ENCODE measurements at regions not wholly inside any gene's neighbourhood (a gene's known extent, or its start where the extent isn't known, plus 50 kb on each side); places are given as distances from the start of the nearest gene placed in this dataset.

DNA sequence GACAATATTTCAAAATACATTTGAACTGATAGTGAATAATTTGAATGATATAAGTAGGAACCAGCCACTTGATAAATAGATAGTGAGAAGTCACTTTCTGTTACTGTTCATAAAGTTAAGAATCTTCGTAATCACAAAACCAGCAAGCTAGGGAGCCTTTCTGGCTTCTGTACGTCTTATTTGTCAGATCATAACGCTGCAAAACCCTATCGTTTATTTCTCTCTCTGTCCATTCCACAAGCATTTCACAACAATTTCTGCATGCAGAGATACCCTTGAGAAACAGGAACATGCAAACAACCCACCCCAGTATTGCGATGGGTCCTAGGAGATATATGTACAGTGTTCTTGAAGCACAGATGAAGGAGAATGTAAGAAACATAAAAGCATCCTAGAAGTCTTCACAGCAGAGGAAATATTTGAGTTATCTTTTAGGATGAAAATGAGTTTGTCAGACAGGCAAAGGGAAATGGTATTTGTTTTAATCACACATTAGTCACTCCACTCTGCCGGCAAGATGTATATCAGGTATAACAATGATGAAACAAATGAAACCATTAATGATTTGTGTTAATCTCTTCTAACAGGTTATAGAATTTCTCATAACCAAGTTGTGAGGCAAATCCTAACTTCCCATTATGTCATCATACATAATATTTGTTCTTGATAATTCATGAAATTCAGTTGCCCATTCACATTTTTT lies 668.7 kb upstream of the FTMT start:
- Mint-ChIP-seq H3K27me3 (no peaks in the 10 kb centered on the region), H3K9me3 (ENCODE audit: low read depth) (no peaks in the 10 kb centered on the region), H3K27ac (no peak overlapping the region), H3K4me1 (ENCODE audit: low read depth) (no peaks in the 10 kb centered on the region), H3K4me3 (ENCODE audit: low read depth) (no peak overlapping the region), H3K36me3 (ENCODE audit: insufficient read depth) (no peaks in the 10 kb centered on the region)
- TF ChIP-seq, protein P1, sequence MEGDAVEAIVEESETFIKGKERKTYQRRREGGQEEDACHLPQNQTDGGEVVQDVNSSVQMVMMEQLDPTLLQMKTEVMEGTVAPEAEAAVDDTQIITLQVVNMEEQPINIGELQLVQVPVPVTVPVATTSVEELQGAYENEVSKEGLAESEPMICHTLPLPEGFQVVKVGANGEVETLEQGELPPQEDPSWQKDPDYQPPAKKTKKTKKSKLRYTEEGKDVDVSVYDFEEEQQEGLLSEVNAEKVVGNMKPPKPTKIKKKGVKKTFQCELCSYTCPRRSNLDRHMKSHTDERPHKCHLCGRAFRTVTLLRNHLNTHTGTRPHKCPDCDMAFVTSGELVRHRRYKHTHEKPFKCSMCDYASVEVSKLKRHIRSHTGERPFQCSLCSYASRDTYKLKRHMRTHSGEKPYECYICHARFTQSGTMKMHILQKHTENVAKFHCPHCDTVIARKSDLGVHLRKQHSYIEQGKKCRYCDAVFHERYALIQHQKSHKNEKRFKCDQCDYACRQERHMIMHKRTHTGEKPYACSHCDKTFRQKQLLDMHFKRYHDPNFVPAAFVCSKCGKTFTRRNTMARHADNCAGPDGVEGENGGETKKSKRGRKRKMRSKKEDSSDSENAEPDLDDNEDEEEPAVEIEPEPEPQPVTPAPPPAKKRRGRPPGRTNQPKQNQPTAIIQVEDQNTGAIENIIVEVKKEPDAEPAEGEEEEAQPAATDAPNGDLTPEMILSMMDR (IDR thresholded peaks at IDR 0.05; ENCODE audit: unreplicated experiment) = no peak
- no peak for DNase-seq (ENCODE audit: low spot score, unreplicated experiment)

DNA sequence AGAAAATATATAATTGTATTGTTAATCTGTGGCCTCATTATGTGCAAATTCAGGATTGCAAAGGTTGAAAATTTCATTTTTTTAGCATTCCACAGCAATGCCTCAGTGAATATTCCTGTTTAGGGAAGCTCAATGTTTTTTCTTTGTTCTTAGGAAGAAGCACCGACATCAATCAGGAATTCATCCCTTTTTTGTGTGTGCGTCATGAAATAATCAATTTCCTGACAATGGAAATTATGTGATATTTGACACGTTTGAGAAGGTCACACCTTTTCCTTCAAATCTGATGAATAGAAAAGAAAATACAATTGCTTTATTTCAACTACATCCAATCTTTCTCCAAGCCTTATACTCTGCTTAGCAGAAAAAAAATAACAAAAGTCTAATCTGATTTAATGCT lies 662.8 kb upstream of the FTMT start:
- H3K9me3 Mint-ChIP-seq (ENCODE audit: low read depth) = no peaks in the 10 kb centered on the region
- H3K4me1 Mint-ChIP-seq (ENCODE audit: low read depth) = no peaks in the 10 kb centered on the region
- H3K27me3 Mint-ChIP-seq = no peaks in the 10 kb centered on the region
- H3K36me3 Mint-ChIP-seq (ENCODE audit: insufficient read depth) = no peaks in the 10 kb centered on the region
- TF ChIP-seq, protein P1 (IDR thresholded peaks at IDR 0.05; ENCODE audit: unreplicated experiment) = no peak
- no peak for DNase-seq (ENCODE audit: low spot score, unreplicated experiment)
- H3K4me3 Mint-ChIP-seq (ENCODE audit: low read depth) = no peak overlapping the region
- H3K27ac Mint-ChIP-seq = no peak overlapping the region

- H3K36me3 Mint-ChIP-seq (ENCODE audit: insufficient read depth) = no peaks in the 10 kb centered on the region
- H3K9me3 Mint-ChIP-seq (ENCODE audit: low read depth) = no peaks in the 10 kb centered on the region
- DNase-seq (ENCODE audit: low spot score, unreplicated experiment) = no peak
- H3K27me3 Mint-ChIP-seq = no peaks in the 10 kb centered on the region
- no peaks in the 10 kb centered on the region for H3K4me1 Mint-ChIP-seq (ENCODE audit: low read depth)
- TF ChIP-seq, protein P1 (IDR thresholded peaks at IDR 0.05; ENCODE audit: unreplicated experiment) = no peak
- no peak overlapping the region for H3K4me3 Mint-ChIP-seq (ENCODE audit: low read depth)
- no peak overlapping the region for H3K27ac Mint-ChIP-seq
These were observed 662.1 kb upstream of the FTMT start for GRCh38 chr5:121189342-121190305.

DNA sequence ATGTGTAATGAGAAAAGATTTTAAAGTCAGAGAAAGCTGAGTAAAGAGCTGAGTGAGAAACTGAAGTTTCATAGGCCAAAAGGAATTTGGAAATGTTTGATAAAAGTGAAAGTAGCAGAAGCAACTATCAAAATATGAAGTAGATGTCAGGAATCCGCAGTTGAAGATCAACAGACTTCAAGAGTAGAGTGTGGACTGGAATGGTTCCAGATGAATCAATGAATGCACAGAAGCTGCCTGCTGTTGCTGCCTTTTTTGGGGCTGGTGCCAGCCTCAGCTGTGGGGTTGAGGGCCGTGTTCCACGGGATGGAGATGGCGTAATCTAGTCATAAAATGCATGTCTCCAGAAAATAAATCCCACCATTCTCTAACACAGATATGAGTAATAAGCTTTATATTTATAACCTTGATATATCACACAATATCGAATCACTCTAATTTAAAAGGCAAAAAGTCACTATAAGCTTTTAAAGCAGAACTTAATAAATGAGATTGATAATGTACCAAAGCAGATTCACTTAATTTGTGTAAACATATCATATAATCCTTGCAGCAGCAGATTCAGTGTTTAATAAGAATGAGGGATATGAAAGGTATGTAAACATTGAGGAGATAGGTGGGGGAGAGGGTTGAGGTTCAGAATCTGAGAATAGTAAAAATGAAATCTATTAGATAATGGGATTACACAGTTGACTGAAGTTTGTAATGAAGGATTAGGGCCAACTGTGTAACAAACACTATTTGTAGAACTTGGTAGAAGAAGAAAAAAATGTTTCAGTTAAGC lies 652.3 kb upstream of the FTMT start:
- peaks cover 5% of the 10 kb centered on the region for H3K27me3 Mint-ChIP-seq
- H3K4me3 Mint-ChIP-seq (ENCODE audit: low read depth) = no peak overlapping the region
- DNase-seq (ENCODE audit: low spot score, unreplicated experiment) = no peak
- H3K9me3 Mint-ChIP-seq (ENCODE audit: low read depth) = no peaks in the 10 kb centered on the region
- H3K4me1 Mint-ChIP-seq (ENCODE audit: low read depth) = no peaks in the 10 kb centered on the region
- TF ChIP-seq, protein P1 (IDR thresholded peaks at IDR 0.05; ENCODE audit: unreplicated experiment) = no peak
- H3K27ac Mint-ChIP-seq = no peak overlapping the region
- no peaks in the 10 kb centered on the region for H3K36me3 Mint-ChIP-seq (ENCODE audit: insufficient read depth)

GRCh38 chr5:121218086-121218485 lies 633.6 kb upstream of the FTMT start:
- no peaks in the 10 kb centered on the region for H3K4me1 Mint-ChIP-seq (ENCODE audit: low read depth)
- H3K4me3 Mint-ChIP-seq (ENCODE audit: low read depth) = no peak overlapping the region
- no peaks in the 10 kb centered on the region for H3K36me3 Mint-ChIP-seq (ENCODE audit: insufficient read depth)
- DNase-seq (ENCODE audit: low spot score, unreplicated experiment) = no peak
- H3K27me3 Mint-ChIP-seq = no peaks in the 10 kb centered on the region
- H3K9me3 Mint-ChIP-seq (ENCODE audit: low read depth) = peaks cover 8% of the 10 kb centered on the region
- no peak overlapping the region for H3K27ac Mint-ChIP-seq
- TF ChIP-seq, protein P1 (IDR thresholded peaks at IDR 0.05; ENCODE audit: unreplicated experiment) = no peak

Measured in progenitor cell of endocrine pancreas (in vitro differentiated cells).